Epithelial cell of prostate (primary cell): ENCODE measurements at regions not wholly inside any gene's neighbourhood (a gene's known extent, or its start where the extent isn't known, plus 50 kb on each side); places are given as distances from the start of the nearest gene placed in this dataset.
"Not testable (repeated sequence)": the region's sequence is repeated elsewhere in the genome, so short reads cannot be mapped to it uniquely, and the experiment has no call there.

Experiments used
- DNase-seq: peaks from one replicate; pipeline ENCODE4 v3.0.0-alpha.2; 2011; ENCODE audit warnings: low read depth, low spot score
- H3K27ac ChIP-seq: fragments of 450-650 bp; 2 replicates; pipeline ENCODE4 v1.5.1; 2017; ENCODE audit warnings: mild to moderate bottlenecking

DNA sequence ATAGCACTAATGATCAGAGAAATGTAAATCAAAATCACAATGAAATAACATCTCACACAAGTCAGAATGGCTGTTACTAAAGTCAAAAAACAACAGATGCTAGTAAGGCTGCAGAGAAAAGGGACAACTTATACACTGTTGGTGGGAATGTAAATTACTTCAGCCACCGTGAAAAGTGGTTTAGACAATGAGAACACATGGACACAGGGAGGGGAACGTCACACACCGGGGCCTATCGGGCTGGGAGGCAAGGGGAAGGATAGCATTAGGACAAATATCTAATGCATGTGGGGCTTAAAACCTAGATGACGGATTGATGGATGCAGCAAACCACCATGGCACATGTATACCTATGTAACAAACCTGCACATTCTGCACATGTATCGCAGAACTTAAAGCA lies 602.0 kb downstream of the SATB2 start:
- H3K27ac ChIP-seq, DNase-seq: not testable (repeated sequence)

DNA sequence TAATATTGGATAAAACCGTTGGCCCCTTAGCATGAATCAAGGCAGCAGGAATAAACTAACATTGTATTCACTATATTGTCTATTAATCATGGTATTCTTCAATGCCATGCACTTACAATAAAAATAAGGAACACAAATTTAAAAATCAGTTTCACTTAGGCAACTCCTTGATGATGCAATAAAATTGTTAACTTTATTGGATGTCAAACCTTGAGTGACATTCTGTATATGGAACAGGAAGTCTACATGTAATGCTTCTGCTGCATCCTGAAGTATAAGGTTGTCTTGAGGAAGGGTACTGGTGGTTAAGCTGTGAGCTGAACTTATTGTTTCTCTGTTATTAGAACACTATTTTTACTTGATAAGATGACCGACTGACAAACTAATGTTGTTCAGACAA lies 605.5 kb downstream of the SATB2 start:
- H3K27ac ChIP-seq = no peak overlapping the region
- no peak for DNase-seq

GRCh38 chr2:198825534-198825933 lies 632.2 kb downstream of the SATB2 start:
- DNase-seq = no peak
- H3K27ac ChIP-seq = no peak overlapping the region

GRCh38 chr2:198817536-198817935 lies 640.2 kb downstream of the SATB2 start:
- H3K27ac ChIP-seq = no peak overlapping the region
- DNase-seq = no peak

- no peak for DNase-seq
- H3K27ac ChIP-seq = no peak overlapping the region
Observed at GRCh38 chr2:198815626-198816025, 642.1 kb downstream of the SATB2 start.

- no peak overlapping the region for H3K27ac ChIP-seq
- DNase-seq = no peak
Observed at GRCh38 chr2:198811198-198811597, 646.5 kb downstream of the SATB2 start.

GRCh38 chr2:198809976-198810375 lies 647.8 kb downstream of the SATB2 start:
- no peak overlapping the region for H3K27ac ChIP-seq
- no peak for DNase-seq

DNA sequence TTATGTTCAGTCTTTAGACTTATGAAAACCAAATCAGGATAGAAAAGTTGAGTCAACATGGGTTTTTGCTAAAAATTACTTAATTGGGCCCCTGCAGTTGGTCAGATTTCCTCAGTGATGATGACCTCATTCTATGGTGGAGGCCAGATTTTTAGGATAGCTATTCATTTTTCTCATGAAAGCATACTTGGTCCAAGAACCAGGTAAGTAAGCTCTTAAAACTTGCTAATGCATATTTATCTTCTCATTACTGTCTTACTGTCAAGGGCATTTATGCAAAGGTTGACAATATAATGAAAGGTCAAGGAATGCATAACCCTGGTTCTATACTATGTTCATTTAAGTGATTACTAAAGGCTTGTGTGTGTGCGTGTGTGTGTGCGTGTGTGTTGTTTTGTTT lies 650.6 kb downstream of the SATB2 start:
- H3K27ac ChIP-seq = no peak overlapping the region
- no peak for DNase-seq

DNA sequence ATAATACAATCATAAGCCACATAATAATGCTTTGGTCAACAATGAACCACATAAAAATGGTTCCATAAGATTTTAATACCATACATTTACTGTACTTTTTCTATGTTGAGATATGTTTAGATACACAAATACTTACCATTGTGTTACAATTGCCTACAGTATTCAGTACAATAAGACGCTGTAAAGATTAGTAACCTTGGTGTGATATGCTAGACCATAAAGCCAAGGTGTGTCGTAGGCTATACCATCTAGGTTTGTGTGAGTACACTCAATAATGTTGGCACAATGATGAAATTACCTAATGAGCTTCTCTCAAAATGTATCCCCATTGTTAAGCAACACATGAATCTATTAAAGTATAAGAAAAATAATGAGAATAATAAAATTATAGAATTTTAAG lies 662.3 kb downstream of the SATB2 start:
- no peak for DNase-seq
- no peak overlapping the region for H3K27ac ChIP-seq

DNA sequence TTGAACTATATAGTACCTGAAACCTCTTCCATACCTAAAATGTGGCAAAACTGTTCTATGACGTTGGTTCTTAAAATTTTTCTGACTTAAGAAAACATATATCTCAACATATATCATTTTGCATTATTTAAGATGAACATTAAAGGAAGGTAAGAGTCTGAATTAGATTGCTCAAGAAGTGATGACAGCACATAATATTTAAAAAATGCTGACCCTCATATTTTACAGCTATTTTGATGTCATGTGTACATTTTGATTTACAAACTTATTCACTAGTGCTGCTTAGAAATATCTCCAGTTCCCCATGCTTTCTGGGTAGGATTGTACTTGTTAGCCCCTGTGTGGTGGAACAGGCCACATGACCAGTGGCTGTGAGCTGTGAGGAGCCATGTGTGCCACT lies 666.1 kb downstream of the SATB2 start:
- no peak for DNase-seq
- no peak overlapping the region for H3K27ac ChIP-seq

DNA sequence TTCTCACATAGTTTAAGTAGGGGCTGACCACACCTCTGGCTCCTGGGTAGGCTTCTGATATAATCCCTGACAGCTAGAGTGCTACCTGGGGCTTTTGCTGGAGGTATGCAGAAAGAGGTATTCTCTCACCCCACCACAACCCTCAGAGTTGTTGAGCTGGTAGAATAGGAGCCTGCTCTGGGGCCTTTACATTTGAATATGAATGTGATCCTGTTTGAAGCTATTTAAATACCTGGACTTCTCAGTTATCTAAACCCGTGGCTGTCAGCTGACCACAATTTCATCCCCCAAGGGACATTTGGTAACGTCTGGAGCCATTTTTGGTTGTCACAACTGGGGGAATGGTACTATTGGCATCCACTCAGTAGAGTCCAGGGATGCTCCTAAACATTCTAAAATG lies 669.1 kb downstream of the SATB2 start:
- H3K27ac ChIP-seq = no peak overlapping the region
- no peak for DNase-seq

- no peak for DNase-seq
- no peak overlapping the region for H3K27ac ChIP-seq
Observed at GRCh38 chr2:198782734-198783133, 675.0 kb downstream of the SATB2 start.

DNA sequence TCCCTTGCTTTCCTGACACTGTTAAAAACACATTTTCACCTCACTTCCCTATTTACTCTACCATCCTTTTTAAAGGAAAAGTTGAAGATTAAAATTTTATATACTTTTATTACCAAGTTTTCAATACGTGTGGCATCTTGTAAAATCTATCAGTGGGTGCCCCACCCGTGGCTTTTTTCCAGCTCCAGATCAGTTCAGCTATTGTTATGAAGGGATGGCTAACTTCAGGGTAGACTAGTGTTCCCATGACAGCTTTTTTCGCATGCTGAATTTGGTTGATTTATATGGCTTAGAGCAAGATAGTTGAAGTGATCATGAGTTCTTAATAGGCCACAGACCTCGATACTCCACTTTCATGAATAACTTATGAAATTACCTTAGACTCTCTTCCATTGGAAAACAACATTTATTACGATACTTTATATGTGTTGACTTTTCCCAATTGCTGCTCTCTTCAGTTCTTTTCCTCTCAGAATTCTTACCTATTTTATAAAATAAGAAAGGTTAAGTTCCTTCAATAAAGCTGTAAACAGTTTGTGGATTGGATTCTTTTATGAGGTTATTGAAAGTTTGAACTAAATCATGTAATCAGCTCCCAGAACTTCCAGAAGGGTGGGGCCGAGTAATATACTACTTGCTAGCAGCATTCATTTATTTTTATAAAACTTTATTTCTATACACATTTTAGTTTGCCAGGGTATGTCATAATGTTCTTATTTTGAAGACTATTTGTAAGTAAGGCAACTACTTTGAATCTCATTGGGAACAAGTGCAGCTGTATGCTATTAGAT lies 680.9 kb downstream of the SATB2 start:
- no peak overlapping the region for H3K27ac ChIP-seq
- DNase-seq = no peak

GRCh38 chr2:198775737-198776136 lies 682.0 kb downstream of the SATB2 start:
- DNase-seq = no peak
- H3K27ac ChIP-seq = no peak overlapping the region

DNA sequence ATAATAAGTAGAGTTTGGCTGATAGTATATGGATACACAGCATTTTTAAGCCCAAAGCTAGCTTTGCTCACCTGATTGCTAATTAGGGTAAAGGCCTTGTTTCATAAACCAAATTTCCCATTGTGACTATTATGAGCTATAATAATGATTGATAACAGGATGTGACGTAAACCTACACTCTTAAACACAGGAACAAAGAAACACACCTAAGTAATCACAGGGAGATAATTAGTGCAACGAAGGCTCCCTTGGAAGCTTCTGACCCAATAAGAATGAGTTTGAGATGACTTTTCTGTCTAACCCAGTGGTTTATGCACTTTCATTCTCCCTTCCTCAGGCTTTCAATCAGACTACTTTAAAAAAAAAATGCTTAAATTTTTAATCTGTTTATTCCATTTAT lies 683.2 kb downstream of the SATB2 start:
- DNase-seq = no peak
- H3K27ac ChIP-seq = no peak overlapping the region

DNA sequence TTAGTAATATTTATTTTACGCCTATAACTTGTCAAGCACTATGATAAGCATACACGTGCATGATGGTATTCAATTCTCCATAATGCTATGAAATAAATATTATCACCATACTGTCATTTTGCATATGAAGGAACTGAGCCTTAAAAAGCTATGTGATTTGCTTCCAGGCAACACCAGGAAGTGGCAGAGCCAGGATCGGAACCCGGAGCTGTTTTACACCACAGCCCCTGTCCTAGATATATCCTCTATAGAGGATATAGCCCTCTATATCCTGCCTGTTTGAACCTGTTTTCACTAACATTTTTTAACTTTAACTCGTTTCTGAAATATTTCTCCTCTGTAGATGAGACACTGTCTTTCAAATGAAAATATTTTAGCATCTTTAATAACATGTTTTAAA lies 690.0 kb downstream of the SATB2 start:
- H3K27ac ChIP-seq = no peak overlapping the region
- no peak for DNase-seq

- no peak for DNase-seq
Observed at GRCh38 chr2:198763793-198764192, 693.9 kb downstream of the SATB2 start.

DNA sequence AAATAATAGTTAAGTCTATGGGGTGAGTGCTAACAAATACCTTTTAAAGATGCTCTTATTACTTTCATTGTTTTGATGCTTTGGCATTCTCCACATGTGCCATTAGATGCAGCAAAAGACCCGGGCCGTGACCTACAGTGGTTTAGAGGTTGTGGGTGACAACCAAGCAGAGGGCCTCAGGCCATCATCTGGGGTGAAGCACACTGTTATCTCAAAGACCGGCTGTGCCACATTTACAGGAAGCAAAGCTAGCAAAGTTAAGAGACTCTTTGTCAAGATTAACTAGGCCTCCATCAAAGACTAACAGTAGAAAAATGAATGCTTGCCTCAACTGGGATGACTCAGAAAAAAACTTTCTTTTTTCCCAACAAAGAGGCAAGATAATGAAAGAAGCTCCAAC lies 695.3 kb downstream of the SATB2 start:
- no peak for DNase-seq
- no peak overlapping the region for H3K27ac ChIP-seq

More at GRCh38 chr2:198763793-198764192, 693.9 kb downstream of the SATB2 start:
- no peak overlapping the region for H3K27ac ChIP-seq

DNA sequence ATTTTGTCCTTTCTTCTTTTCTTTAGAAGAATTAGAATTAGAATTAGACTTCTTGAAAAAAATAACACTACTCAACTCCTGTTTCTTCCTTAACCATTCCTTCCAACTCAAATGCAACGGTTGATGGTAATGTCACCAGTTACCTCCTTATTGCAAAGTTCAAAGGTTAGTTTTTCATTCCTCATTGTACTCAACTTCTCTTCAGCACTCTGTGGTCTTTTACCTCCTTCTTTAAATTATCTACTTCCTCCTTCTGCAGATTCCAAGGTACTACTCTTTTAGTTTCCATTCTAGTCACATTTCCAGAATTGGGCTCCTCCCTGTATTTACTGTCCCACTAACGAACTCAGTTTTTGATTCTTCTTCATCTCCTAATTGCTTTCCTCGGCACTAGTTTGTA lies 700.7 kb downstream of the SATB2 start:
- H3K27ac ChIP-seq = no peak overlapping the region
- DNase-seq = no peak

DNA sequence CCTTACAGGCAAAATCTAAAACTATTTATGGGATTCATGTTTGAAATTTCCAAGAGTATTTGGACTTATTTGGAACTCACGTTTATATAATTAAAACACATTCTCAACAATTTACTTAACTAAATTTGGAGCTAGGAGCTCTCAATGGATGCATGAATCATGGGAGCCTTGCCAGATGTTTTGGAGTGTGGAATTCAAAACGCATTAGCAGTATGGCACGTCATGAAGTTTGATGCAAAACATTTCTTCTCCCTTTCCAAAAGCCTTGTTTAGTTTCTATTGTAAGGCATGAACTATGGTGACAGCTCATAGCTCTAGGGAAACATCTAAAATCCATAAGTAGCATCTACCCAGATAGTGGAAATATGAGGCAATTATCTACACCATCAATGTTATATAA lies 701.6 kb downstream of the SATB2 start:
- no peak for DNase-seq
- no peak overlapping the region for H3K27ac ChIP-seq

GRCh38 chr2:198753101-198753500 lies 704.6 kb downstream of the SATB2 start:
- no peak overlapping the region for H3K27ac ChIP-seq
- no peak for DNase-seq

DNA sequence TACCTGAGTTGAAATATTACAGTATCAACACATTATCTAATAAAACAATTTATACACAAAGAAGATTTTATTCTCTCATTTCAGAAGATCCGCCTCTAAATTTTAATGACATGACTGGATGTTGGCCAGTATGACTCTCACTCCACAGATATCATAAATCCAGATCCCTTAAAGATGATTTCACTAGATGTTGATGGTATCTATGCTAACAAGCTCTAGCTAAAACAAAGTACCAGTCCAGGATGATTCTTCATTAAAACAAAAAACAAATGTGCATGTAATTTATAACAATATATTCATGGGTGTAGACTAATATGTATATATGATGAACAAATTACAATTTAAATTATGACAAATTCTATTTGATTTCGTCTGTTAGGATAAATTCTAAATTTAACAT lies 708.4 kb downstream of the SATB2 start:
- DNase-seq = no peak
- no peak overlapping the region for H3K27ac ChIP-seq
